ENCODE measurements at regions not wholly inside any gene's neighbourhood (a gene's known extent, or its start where the extent isn't known, plus 50 kb on each side); places are given as distances from the start of the nearest gene placed in this dataset.

DNA sequence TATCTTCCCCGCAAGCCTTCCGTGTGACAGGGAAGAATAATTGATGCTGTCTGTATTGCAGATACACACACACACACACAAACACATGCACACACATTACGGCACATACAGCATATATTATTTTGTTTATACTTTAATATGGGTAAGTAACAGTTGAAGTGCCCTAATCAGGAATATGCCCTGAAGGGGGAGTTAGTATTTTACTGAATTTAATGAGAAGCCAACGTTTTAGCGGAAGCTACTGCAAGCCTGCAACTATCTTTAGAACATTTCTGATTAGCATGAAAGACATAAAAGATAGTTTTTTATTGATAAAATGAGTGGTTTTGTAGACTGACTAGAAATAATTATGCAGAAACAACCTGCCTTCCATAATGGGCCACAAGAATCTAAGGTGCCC, 296.6 kb upstream of the SLCO3A1 start:
- TF ChIP-seq, protein P1, sequence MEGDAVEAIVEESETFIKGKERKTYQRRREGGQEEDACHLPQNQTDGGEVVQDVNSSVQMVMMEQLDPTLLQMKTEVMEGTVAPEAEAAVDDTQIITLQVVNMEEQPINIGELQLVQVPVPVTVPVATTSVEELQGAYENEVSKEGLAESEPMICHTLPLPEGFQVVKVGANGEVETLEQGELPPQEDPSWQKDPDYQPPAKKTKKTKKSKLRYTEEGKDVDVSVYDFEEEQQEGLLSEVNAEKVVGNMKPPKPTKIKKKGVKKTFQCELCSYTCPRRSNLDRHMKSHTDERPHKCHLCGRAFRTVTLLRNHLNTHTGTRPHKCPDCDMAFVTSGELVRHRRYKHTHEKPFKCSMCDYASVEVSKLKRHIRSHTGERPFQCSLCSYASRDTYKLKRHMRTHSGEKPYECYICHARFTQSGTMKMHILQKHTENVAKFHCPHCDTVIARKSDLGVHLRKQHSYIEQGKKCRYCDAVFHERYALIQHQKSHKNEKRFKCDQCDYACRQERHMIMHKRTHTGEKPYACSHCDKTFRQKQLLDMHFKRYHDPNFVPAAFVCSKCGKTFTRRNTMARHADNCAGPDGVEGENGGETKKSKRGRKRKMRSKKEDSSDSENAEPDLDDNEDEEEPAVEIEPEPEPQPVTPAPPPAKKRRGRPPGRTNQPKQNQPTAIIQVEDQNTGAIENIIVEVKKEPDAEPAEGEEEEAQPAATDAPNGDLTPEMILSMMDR (IDR thresholded peaks at IDR 0.05) = no peak
- TF ChIP-seq EP300 (IDR thresholded peaks at IDR 0.05) (no peak), POLR2A (IDR thresholded peaks at IDR 0.05) (no peak)
